HEK293 (cell line): ENCODE measurements at regions not wholly inside any gene's neighbourhood (a gene's known extent, or its start where the extent isn't known, plus 50 kb on each side); places are given as distances from the start of the nearest gene placed in this dataset.

Experiments
- GLI4 ChIP-seq: fragments of 450-650 bp; formaldehyde crosslinking; IDR thresholded peaks from 2 replicates; pipeline ENCODE4 v1.5.1; 2016; ENCODE audit warnings: missing biosample characterization, missing genetic modification characterization
- MYNN ChIP-seq: fragments of 450-650 bp; formaldehyde crosslinking; IDR thresholded peaks from 2 replicates; pipeline ENCODE4 v1.5.1; 2016; ENCODE audit warnings: missing biosample characterization, missing genetic modification characterization, borderline replicate concordance
- YY1 ChIP-seq: fragments of 450-650 bp; formaldehyde crosslinking; IDR thresholded peaks from 2 replicates; pipeline ENCODE4 v1.5.1; 2018; ENCODE audit warnings: missing biosample characterization, missing genetic modification characterization
- ZBTB21 ChIP-seq: fragments of 450-650 bp; formaldehyde crosslinking; IDR thresholded peaks from 2 replicates; pipeline ENCODE4 v1.5.1; 2017; ENCODE audit warnings: missing biosample characterization, missing genetic modification characterization
- ZNF174 ChIP-seq: fragments of 450-650 bp; formaldehyde crosslinking; IDR thresholded peaks from 2 replicates; pipeline ENCODE4 v1.5.0; 2017; ENCODE audit warnings: missing biosample characterization, mild to moderate bottlenecking, missing genetic modification characterization
- ZNF266 ChIP-seq: fragments of 450-650 bp; formaldehyde crosslinking; IDR thresholded peaks from 2 replicates; pipeline ENCODE4 v1.5.1; 2016; ENCODE audit warnings: missing biosample characterization, missing genetic modification characterization, low read depth
- ZNF274 ChIP-seq, 2 experiments: fragments of 200-500 bp in 1 of 2; fragments of 450-650 bp in 1 of 2; sonication (Bioruptor generic) in 1 of 2; formaldehyde crosslinking in 1 of 2; IDR thresholded peaks; 2 replicates each; pipeline versions ENCODE4 v1.5.1 to v1.6.1; 2014 to 2016; ENCODE audit warnings: borderline replicate concordance in 1 of 2, inconsistent platforms in 1 of 2, low read length in 1 of 2, missing biosample characterization in 1 of 2, missing genetic modification characterization in 1 of 2
- ZNF324 ChIP-seq: fragments of 450-650 bp; formaldehyde crosslinking; IDR thresholded peaks from 2 replicates; pipeline ENCODE4 v1.5.1; 2016; ENCODE audit warnings: missing biosample characterization, missing genetic modification characterization
- TF ChIP-seq, protein P1 (sequence below): fragments of 450-650 bp; formaldehyde crosslinking; IDR thresholded peaks from 2 replicates; pipeline ENCODE4 v1.5.1; 2016; ENCODE audit warnings: missing biosample characterization, missing genetic modification characterization
- TF ChIP-seq, protein P2 (sequence below): fragments of 450-650 bp; formaldehyde crosslinking; IDR thresholded peaks from 2 replicates; pipeline ENCODE4 v1.5.1; 2016; ENCODE audit warnings: missing biosample characterization, missing genetic modification characterization

GRCh38 chr5:86689103-86689729, 71.5 kb downstream of the COX7C start:
- TF ChIP-seq ZBTB21 (tag by site-specific recombination), result no peak
- TF ChIP-seq, protein P1, sequence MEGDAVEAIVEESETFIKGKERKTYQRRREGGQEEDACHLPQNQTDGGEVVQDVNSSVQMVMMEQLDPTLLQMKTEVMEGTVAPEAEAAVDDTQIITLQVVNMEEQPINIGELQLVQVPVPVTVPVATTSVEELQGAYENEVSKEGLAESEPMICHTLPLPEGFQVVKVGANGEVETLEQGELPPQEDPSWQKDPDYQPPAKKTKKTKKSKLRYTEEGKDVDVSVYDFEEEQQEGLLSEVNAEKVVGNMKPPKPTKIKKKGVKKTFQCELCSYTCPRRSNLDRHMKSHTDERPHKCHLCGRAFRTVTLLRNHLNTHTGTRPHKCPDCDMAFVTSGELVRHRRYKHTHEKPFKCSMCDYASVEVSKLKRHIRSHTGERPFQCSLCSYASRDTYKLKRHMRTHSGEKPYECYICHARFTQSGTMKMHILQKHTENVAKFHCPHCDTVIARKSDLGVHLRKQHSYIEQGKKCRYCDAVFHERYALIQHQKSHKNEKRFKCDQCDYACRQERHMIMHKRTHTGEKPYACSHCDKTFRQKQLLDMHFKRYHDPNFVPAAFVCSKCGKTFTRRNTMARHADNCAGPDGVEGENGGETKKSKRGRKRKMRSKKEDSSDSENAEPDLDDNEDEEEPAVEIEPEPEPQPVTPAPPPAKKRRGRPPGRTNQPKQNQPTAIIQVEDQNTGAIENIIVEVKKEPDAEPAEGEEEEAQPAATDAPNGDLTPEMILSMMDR (tag by site-specific recombination), result no peak
- no peak for TF ChIP-seq ZNF324 (tag by site-specific recombination)
- TF ChIP-seq MYNN (tag by site-specific recombination), result no peak
- TF ChIP-seq YY1, result no peak
- TF ChIP-seq ZNF274 (IDR thresholded peaks at IDR 0.05; ENCODE audit: low read length), result no peak
- TF ChIP-seq ZNF274 (tag by site-specific recombination; IDR thresholded peaks at IDR 0.05; ENCODE audit: borderline replicate concordance), result no peak
- TF ChIP-seq, protein P2, sequence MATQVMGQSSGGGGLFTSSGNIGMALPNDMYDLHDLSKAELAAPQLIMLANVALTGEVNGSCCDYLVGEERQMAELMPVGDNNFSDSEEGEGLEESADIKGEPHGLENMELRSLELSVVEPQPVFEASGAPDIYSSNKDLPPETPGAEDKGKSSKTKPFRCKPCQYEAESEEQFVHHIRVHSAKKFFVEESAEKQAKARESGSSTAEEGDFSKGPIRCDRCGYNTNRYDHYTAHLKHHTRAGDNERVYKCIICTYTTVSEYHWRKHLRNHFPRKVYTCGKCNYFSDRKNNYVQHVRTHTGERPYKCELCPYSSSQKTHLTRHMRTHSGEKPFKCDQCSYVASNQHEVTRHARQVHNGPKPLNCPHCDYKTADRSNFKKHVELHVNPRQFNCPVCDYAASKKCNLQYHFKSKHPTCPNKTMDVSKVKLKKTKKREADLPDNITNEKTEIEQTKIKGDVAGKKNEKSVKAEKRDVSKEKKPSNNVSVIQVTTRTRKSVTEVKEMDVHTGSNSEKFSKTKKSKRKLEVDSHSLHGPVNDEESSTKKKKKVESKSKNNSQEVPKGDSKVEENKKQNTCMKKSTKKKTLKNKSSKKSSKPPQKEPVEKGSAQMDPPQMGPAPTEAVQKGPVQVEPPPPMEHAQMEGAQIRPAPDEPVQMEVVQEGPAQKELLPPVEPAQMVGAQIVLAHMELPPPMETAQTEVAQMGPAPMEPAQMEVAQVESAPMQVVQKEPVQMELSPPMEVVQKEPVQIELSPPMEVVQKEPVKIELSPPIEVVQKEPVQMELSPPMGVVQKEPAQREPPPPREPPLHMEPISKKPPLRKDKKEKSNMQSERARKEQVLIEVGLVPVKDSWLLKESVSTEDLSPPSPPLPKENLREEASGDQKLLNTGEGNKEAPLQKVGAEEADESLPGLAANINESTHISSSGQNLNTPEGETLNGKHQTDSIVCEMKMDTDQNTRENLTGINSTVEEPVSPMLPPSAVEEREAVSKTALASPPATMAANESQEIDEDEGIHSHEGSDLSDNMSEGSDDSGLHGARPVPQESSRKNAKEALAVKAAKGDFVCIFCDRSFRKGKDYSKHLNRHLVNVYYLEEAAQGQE (tag by site-specific recombination), result no peak
- no peak for TF ChIP-seq ZNF266
- TF ChIP-seq ZNF174 (tag by site-specific recombination), result no peak
- no peak for TF ChIP-seq GLI4 (tag by site-specific recombination)
